Memory B cell (primary cell): ENCODE measurements at regions not wholly inside any gene's neighbourhood (a gene's known extent, or its start where the extent isn't known, plus 50 kb on each side); places are given as distances from the start of the nearest gene placed in this dataset.

Experiments used
- ATAC-seq: fragments of 150-1000 bp; cut with Tn5 transposase; 2 replicates; pipeline ENCODE4 v1.10.0; 2021; ENCODE audit warnings: low read depth, mild to moderate bottlenecking, moderate library complexity
- DNase-seq, 2 donors: peaks; one replicate each; pipeline ENCODE4 v3.0.0; 2022; ENCODE audit warnings: low spot score in 2 of 2
- H3K27ac Mint-ChIP-seq: one replicate; pipeline ENCODE4 v1.8.0; 2022; ENCODE audit warnings: mild to moderate bottlenecking, moderate library complexity, mixed read lengths
- H3K27me3 Mint-ChIP-seq: one replicate; pipeline ENCODE4 v1.8.0; 2022; ENCODE audit warnings: mixed read lengths
- H3K36me3 Mint-ChIP-seq: one replicate; pipeline ENCODE4 v1.8.0; 2022; ENCODE audit warnings: mild to moderate bottlenecking, mixed read lengths
- H3K4me1 Mint-ChIP-seq: one replicate; pipeline ENCODE4 v1.8.0; 2022; ENCODE audit warnings: mixed read lengths
- H3K4me3 Mint-ChIP-seq: one replicate; pipeline ENCODE4 v1.8.0; 2022; ENCODE audit warnings: mild to moderate bottlenecking, moderate library complexity, mixed read lengths
- H3K9me3 Mint-ChIP-seq: one replicate; pipeline ENCODE4 v1.8.0; 2022; ENCODE audit warnings: mixed read lengths

DNA sequence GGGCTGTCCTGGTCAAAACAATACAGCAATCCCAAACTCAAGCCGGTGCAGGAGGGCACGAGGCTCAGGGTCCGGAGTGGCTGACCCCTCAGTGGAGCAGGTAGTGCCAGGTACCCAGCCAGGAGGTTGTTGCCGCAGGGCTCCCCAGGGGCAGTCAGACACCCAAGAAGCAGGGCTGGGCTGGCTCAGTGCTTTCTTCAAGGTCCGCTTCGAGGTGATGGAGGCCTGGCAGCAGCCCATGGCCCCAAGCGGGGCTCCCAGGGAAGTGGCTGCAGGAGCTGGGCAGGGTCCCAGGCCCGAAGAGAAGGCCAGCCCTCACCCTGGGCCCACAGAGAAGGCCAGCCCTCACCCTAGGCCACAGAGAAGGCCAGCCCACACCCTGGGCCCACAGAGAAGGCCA, 55.3 kb upstream of the COPS8 start:
- H3K36me3 Mint-ChIP-seq, result no peaks in the 10 kb centered on the region
- peaks cover 4% of the 10 kb centered on the region for H3K27me3 Mint-ChIP-seq
- H3K9me3 Mint-ChIP-seq, result no peaks in the 10 kb centered on the region
- ATAC-seq, result no peak
- H3K27ac Mint-ChIP-seq, result no peak overlapping the region
- H3K4me3 Mint-ChIP-seq, result no peak overlapping the region
- DNase-seq, result no peak
- H3K4me1 Mint-ChIP-seq, result peaks cover 3% of the 10 kb centered on the region

DNA sequence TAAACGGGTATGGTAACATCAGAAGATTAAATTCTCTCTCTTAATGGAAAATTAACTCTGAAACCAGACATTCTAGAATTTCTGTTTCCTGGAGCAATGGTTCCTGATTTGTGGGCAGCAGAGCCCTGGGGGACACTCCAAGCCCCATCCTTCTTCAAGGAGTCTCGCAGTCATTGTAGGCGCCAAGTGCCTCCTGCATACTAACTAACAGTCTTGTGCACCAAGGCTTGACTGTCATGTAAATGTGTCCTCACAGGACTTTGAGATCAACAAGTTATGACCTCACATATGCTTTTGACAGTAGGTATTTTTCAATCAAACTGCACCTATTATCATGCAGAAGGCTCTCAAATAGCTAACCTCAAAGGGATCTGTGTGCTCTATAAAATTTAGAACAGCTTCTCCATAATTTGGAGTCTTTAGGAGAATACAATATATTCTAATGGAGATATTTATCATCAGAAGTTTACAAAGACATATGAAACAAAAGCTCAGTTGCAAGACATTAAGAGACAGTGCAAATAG, 52.1 kb upstream of the COPS8 start:
- H3K27me3 Mint-ChIP-seq, result peaks cover 4% of the 10 kb centered on the region
- peaks cover 3% of the 10 kb centered on the region for H3K4me1 Mint-ChIP-seq
- no peak for DNase-seq
- no peak overlapping the region for H3K4me3 Mint-ChIP-seq
- ATAC-seq, result no peak
- no peak overlapping the region for H3K27ac Mint-ChIP-seq
- H3K36me3 Mint-ChIP-seq, result no peaks in the 10 kb centered on the region
- no peaks in the 10 kb centered on the region for H3K9me3 Mint-ChIP-seq

DNA sequence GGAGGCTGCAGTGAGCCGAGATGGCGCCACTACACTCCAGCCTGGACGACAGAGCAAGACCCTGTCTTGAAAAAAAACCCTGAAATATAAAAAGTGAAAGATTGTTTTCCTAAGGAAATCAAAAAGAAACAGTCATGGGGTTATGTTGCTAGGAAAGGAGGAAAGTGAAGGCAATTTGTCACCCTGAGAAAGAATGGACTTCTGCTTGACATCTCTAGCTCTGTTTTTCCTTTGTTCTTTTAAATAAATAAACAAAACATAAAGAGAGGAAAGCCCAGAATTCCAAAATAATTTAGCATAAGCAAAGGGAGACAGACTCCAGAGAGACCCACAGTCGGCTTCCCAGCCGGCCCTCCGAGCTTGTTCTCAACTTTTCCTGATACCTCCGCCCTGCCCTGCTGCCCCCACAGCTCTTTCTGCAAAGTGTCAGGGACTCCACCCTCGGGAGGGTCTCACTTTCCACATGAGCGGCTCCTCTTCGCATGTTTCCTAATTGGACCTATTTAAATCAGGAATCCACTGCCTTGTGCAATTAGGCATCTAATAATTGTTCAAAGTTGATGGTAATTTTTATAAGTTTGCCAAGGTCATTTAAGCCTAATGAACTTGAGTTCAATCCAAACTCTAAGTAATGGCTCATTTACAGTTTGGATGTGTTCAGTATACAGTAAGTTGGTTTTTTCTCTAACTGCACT, 49.8 kb upstream of the COPS8 start:
- no peaks in the 10 kb centered on the region for H3K36me3 Mint-ChIP-seq
- peaks cover 9% of the 10 kb centered on the region for H3K27me3 Mint-ChIP-seq
- DNase-seq (no peak), ATAC-seq (no peak)
- no peak overlapping the region for H3K27ac Mint-ChIP-seq
- peaks cover 3% of the 10 kb centered on the region for H3K4me1 Mint-ChIP-seq
- no peaks in the 10 kb centered on the region for H3K9me3 Mint-ChIP-seq
- H3K4me3 Mint-ChIP-seq, result no peak overlapping the region
